ENCODE measurements at regions not wholly inside any gene's neighbourhood (a gene's known extent, or its start where the extent isn't known, plus 50 kb on each side); places are given as distances from the start of the nearest gene placed in this dataset.
"Not testable (repeated sequence)": the region's sequence is repeated elsewhere in the genome, so short reads cannot be mapped to it uniquely, and the experiment has no call there.

DNA sequence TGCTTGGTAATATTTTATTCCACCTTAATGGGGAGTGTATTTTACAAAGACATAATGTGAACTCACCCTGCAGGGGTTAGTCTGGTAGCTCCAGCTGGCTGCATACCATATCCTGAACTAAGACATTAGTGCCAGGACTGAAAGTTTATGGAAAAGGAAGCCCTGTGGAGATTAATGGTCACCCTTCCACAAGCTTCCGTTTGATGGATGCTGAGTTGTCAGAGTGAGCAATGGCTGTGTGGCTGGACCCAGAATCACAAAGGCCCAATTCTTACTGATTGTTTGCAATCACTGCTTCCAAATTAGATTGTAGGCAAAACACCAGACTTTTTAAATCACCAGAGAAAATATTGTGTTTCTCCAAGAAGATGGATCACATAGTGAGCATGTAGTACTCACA, 90.1 kb upstream of the TRPC7 start:
- no peak for DNase-seq

GRCh38 chr5:136453986-136454758, 88.8 kb upstream of the TRPC7 start:
- DNase-seq: no peak

DNA sequence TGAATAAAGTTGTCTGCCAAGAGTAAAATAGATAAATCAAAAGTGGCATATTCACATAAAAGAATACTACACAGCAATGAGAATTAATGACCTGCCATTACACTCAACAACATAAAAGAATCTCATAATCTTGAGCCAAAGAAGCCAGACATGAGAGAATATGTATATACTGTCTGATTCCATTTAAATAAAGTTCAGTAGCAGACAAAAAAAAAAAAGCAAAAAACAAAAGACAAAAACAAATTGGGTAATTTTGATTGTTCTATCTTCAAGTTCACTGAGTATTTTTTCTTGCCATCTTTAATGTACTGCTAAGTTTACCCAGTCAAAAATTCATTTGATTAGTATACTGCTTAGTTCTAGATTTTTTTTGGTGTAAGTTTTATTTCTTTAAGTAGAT, 87.9 kb upstream of the TRPC7 start:
- no peak for DNase-seq

DNA sequence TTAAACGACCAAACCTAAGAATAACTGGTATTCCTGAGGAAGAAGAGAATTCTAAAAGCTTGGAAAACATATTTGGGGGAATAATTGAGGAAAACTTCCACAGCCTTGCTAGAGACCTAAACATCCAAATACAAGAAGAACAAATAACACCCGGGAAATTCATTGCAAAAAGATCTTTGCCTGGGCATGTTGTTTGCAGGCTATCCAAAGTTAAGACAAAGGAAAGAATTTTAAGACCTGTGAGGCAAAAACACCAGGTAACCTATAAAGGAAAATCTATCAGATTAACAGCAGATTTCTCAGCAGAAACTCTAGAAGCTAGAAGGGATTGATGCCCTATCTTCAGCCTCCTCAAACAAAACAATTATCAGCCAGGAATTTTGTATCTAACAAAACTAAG, 82.2 kb upstream of the TRPC7 start:
- not testable (repeated sequence) for DNase-seq

- no peak for DNase-seq
Measured at GRCh38 chr5:136446565-136446964, 81.2 kb upstream of the TRPC7 start.

GRCh38 chr5:136444099-136444498, 78.8 kb upstream of the TRPC7 start:
- DNase-seq: not testable (repeated sequence)

- no peak for DNase-seq
Measured at GRCh38 chr5:136439367-136439766, 74.0 kb upstream of the TRPC7 start.

DNA sequence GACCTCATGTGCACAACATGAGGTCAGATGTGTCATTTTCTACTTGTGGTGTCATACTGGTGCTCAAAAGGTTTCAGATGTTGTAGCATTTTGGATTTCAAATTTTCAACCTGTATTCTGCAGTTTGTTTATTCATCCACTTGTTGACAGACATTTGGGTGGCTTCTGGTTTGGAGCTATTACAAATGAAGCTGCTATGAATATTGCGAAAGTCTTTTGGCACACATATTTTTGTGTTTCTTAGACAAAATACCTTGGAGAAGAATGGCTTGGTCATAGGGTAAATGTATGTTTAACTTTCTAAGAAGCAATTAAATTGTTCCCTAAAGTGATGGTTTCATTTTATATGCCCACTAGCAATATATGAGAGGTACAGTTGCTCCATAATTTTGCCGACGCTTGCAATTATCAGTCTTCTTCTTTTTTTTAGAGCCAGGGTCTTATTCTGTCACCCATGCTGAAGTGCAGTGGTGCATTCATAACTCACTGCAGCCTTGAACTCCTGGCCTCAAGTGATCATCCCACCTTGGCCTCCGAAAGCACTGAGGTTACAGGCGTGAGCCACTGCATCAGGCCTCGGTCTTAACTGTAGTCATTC, 70.7 kb upstream of the TRPC7 start:
- DNase-seq: no peak

DNA sequence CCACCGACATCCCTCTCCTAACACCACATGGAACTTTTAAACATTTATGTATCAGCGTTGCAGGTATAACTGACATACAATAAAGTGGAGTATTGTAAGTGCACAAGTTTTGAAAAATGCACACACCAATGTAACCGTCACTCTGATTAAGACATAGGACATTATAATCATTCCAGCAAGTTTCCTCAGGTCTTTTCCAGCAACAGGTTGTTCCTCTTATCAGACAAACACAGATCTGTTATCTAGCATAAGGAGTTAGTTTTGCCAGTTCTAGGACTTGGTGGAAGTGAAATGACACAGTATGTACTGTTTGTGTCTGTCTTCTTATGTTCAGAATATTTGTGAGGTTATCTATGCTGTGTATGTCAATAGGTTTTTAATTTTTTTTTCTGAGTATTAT, 69.5 kb upstream of the TRPC7 start:
- DNase-seq: no peak

GRCh38 chr5:136432705-136433104, 67.4 kb upstream of the TRPC7 start:
- no peak for DNase-seq

DNA sequence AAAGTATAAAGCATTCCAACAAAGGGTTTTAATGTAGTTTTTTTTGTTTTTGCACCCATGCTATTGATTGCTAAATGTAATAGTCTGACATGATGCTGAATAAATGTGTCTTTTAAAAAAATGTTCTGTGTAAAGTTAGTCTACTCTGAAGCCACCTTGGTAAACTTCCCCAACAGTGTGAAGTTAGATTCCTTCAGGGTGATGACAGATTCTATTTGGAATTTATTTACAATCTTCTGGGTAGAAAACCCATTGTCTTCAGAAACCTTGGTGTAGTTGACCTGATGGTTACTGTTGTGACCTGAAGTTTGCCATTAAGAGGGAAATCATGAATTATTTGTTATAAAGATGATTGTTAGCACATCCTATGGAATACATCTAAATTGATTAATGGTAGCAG, 64.7 kb upstream of the TRPC7 start:
- DNase-seq: no peak

DNA sequence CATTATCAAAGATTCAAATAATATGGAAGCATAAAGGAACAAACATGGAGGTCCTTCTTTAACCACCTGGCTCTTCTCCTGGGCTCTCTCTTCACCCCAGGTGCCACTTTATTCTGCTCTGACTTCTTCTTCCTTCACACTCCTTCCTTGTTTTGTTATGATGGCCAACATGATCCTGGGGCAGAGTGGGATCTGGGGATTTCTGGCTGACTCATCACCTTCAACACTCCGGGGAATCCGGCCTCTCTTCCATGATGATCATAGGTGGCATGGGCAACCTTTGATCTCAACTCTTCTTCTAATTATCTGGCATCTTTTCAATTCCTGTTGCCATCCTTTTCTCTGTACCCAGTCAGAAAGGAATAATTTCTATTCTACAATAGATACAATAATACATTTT, 62.1 kb upstream of the TRPC7 start:
- no peak for DNase-seq

DNA sequence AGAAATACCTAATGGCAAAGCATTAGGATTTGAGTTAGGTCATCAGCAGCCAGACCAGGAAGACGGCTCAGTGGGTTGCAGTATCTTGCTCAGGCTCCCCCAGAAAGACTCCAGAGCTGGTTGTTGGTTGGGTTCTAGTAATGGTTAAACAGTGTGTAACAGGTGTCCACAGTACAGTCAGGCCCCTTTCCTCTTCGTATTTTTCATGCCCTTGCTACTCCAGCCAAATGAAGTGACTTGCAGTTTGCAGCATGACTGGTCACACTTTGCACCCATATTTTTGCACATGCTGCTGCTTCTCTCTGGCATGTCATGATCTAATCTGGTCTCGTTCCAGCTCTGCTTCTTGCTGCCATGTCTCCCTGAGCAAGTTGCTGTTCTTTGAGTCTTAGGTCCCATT, 60.6 kb upstream of the TRPC7 start:
- DNase-seq: no peak

DNA sequence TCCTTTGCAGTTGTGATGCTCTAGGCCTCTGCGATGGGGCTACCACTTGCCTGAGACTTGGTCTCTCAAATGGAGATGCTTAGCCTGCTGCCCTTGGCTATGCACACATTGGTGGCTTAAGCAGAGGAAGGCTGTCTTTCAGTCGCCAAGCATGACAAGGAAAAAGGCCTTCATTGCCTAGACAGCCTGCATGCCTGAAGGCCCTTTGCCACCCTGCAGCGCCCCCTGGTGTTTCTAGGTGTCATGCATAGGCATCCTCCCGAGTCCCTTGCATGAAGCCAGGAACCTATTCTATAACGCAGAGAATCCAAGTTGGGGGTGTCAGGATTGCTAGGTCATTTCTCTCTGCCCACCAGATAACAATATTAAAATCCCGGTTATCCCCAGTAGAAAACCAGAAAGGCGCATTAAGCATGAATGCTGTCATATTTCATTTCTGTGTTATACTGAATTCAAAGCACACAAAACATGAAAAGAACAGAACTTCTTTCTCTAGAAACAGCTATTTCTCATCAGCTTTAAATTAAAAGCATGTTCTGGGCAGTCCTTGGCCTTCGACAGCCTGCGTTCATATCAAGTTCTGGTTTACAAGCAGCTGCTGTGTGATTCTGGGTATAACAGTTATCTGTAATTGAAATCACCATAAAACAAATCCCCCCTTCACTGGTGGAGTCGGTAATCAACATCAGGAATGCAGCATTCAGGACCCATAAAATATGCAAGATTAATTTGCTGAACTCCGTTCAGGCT, 59.7 kb upstream of the TRPC7 start:
- peak; percentile 75 for DNase-seq

DNA sequence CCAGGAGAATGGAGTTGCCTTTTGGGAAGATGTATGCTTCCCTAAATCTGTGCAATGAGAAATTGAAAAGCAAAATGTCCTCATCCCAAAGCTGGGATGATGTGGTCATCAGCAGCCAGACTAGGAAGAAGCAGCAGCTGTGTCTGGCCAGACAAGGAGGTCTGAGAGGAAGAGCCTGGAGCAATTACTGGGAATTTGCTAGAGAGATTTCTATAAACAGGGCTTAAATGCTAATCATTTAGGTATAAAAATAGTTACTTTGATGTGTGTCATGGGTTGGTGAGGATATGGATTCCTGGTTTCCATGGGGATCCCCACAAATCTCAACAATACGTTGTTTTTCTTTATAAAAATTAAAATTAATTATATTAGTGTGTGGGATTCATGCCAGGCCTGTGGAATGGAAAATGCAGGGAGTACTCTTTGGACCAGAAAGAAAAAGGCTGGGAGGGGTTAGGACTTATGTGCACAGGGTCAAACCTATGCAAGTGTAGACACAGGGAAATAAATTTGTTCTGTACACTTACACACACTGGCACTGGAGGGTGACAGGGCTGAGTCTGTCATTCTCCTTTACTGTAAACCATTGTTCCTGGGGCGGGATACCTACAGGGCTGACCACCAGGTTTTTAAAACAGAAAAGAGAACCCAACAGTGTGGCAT, 58.7 kb upstream of the TRPC7 start:
- DNase-seq: no peak

- no peak for DNase-seq
Measured at GRCh38 chr5:136420168-136420898, 55.0 kb upstream of the TRPC7 start.

DNA sequence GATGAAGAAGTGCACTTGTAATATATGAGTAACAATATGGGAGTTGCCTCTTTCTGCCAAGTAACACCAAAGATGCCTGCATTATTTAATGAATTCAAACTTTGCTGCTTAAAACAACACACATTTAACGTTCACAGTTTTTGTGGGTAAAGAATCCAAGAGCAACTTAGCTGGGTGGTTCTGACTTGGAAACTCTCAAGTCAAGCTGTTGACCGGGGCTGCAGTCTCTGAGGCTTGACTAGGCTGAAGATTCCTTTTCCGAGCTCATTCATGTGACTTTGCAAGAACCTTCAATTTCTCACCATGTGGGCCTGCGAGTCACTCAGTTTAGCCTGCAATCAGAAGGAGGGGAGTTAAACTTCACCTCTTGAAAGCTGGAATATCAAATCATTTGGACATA, 53.0 kb upstream of the TRPC7 start:
- DNase-seq: no peak
